ENCODE measurements at regions not wholly inside any gene's neighbourhood (a gene's known extent, or its start where the extent isn't known, plus 50 kb on each side); places are given as distances from the start of the nearest gene placed in this dataset.

GRCh38 chr10:23692736-23693135 lies 253.9 kb downstream of the OTUD1 start:
- Histone ChIP-seq H3K36me3 (no peaks in the 10 kb centered on the region), H3K4me1 (ENCODE audit: control insufficient read depth in 1 of 2, insufficient read depth in 1 of 2, low read depth in 1 of 2, low read length in 1 of 2) (peaks cover 18 to 25% of the 10 kb centered on the region in 2 experiments), H3K9me3 (no peaks in the 10 kb centered on the region), H3K4me3 (ENCODE audit: low read depth in 1 of 2, low read length in 1 of 2) (no peak overlapping the region), H3K27ac (no peak overlapping the region), H3K27me3 (peaks cover 85% of the 10 kb centered on the region)
- TF ChIP-seq CTCF (IDR thresholded peaks at IDR 0.05): no peak

- TF ChIP-seq CTCF (IDR thresholded peaks at IDR 0.05): no peak
- H3K36me3 ChIP-seq: no peaks in the 10 kb centered on the region
- H3K4me1 ChIP-seq (ENCODE audit: control insufficient read depth in 1 of 2, insufficient read depth in 1 of 2, low read depth in 1 of 2, low read length in 1 of 2): peaks cover 18 to 25% of the 10 kb centered on the region in 2 experiments
- H3K9me3 ChIP-seq: no peaks in the 10 kb centered on the region
- no peak overlapping the region for H3K27ac ChIP-seq
- peaks cover 93% of the 10 kb centered on the region for H3K27me3 ChIP-seq
- H3K4me3 ChIP-seq (ENCODE audit: low read depth in 1 of 2, low read length in 1 of 2): no peak overlapping the region
These were observed 254.6 kb downstream of the OTUD1 start for GRCh38 chr10:23693501-23693901.

GRCh38 chr10:23693925-23694324 lies 255.1 kb downstream of the OTUD1 start:
- Histone ChIP-seq H3K27me3 (peaks cover 96% of the 10 kb centered on the region), H3K27ac (no peak overlapping the region), H3K36me3 (no peaks in the 10 kb centered on the region), H3K4me3 (ENCODE audit: low read depth in 1 of 2, low read length in 1 of 2) (peak overlapping the region in 1 of 2 experiments; percentile 17), H3K9me3 (no peaks in the 10 kb centered on the region), H3K4me1 (ENCODE audit: control insufficient read depth in 1 of 2, insufficient read depth in 1 of 2, low read depth in 1 of 2, low read length in 1 of 2) (peaks cover 18 to 25% of the 10 kb centered on the region in 2 experiments)
- TF ChIP-seq CTCF (IDR thresholded peaks at IDR 0.05): no peak

- no peak for TF ChIP-seq CTCF (IDR thresholded peaks at IDR 0.05)
- H3K27ac ChIP-seq: no peak overlapping the region
- H3K36me3 ChIP-seq: no peaks in the 10 kb centered on the region
- no peaks in the 10 kb centered on the region for H3K9me3 ChIP-seq
- H3K27me3 ChIP-seq: peaks cover 94% of the 10 kb centered on the region
- peak overlapping the region; percentile 17 for H3K4me3 ChIP-seq (ENCODE audit: low read depth in 1 of 2, low read length in 1 of 2)
- peaks cover 18 to 25% of the 10 kb centered on the region in 2 experiments for H3K4me1 ChIP-seq (ENCODE audit: control insufficient read depth in 1 of 2, insufficient read depth in 1 of 2, low read depth in 1 of 2, low read length in 1 of 2)
These were observed 255.6 kb downstream of the OTUD1 start for GRCh38 chr10:23694446-23694920.

GRCh38 chr10:23694921-23695824 lies 256.3 kb downstream of the OTUD1 start:
- Histone ChIP-seq H3K4me1 (ENCODE audit: control insufficient read depth in 1 of 2, insufficient read depth in 1 of 2, low read depth in 1 of 2, low read length in 1 of 2) (peaks cover 18 to 25% of the 10 kb centered on the region in 2 experiments), H3K9me3 (no peaks in the 10 kb centered on the region), H3K4me3 (ENCODE audit: low read depth in 1 of 2, low read length in 1 of 2) (peak overlapping the region; percentile 17), H3K27ac (no peak overlapping the region), H3K27me3 (peaks cover 90% of the 10 kb centered on the region), H3K36me3 (no peaks in the 10 kb centered on the region)
- TF ChIP-seq CTCF (IDR thresholded peaks at IDR 0.05): no peak

Data from neutrophil (primary cell).